ENCODE measurements at regions not wholly inside any gene's neighbourhood (a gene's known extent, or its start where the extent isn't known, plus 50 kb on each side); places are given as distances from the start of the nearest gene placed in this dataset.

DNA sequence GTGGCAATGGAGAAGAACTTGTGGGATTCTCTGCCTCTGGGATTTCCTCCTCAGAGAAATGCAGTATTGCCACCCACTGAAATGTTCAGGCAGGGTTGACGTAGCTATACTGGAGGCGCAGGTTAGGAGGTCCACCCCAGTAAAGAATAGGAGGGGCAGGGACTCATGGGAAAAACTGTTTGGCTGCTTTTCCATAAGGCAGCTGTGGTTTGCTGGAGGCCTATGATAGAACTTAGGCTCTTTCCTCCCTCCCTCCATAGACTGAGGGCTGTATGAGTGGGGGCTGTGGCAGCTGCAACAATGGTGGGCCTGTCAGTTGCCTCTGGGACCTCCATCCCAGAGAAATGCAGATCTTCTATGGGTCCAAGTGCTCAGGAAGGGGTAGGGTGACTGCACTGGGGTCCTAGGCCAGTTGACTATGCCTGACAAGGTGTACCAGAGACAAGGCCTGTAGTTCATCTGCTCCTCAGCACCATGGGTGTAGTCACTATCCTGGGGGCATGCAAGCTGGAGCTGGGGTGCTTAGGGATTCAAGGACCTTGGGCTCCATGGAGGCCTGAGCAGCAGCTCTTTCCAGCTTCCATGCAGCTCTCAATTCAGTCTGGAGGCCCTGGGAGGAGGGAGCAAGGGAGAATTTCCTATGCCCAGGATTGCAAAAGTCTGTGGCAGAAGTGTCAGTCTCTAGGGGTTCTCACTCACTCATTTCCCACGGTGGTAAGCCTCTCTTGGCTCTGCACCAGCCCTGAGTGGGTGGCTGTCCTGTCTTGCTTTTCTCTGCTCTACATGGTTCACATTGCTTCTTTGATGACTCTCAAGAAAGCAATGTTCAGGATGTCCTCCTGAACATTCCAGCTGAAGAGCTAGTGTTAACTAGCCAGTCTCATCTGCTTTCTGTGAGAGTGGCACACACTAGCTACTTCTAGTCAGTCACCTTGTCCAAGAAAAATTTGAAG lies 353.0 kb downstream of the IDS start:
- DNase-seq = no peak

DNA sequence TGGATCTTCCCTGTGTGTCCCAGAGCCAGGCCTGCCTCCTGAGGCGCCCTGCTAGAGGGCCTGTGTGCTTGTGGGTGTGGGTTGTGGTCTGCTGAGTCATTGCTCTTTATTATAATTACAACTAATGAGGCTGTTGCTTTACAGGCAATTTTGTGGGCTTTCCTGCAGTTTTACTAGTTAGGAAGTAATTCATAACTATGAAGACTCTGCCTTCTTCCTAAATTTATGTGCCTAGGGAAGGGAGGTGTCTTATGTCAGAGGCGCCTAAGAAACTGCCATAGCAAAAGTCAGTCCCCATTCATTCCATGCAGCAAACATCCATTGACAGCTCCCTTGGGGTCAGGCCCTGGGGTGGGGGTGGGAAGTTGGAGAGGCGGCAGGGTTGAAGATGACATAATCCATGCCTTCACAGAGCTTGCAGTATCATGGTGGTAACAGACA lies 359.2 kb downstream of the IDS start:
- DNase-seq = no peak

DNA sequence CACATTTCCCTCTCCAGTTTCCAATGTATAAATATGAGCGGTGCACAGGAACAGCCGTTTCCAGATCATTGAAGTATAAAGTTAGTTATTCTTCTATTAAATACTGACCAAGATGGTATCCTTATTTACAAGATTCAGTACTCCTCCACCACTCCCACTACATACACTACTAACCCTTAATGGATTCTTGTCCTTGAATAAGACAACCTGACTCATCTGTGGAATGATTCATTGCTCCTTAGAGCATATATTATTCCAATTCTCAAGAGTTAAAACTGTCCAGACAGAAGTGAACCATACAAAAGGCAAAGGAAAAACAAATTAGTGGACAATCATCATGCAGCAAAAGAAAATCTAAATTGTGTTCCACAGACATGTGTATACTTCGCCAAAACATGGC lies 373.3 kb downstream of the IDS start:
- DNase-seq = no peak

DNA sequence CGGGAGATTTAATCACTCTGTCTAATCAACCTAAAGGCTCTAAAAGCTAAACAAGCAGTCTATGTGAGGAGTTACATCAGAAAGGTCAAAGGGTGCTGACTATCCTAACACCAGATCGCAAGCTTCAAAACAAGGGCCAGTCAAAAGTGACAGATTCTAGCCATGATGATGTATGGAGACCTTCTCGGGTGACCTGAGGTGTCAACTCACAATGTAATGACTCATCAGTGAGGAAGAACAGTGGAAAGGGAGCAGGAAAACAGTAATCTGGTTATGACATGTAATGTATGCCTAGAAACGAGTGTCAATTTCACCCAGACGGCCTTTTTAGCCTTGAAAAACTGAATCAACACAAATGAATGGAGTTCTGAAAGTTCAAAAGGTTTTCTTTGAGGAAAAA lies 375.3 kb downstream of the IDS start:
- DNase-seq = no peak

DNA sequence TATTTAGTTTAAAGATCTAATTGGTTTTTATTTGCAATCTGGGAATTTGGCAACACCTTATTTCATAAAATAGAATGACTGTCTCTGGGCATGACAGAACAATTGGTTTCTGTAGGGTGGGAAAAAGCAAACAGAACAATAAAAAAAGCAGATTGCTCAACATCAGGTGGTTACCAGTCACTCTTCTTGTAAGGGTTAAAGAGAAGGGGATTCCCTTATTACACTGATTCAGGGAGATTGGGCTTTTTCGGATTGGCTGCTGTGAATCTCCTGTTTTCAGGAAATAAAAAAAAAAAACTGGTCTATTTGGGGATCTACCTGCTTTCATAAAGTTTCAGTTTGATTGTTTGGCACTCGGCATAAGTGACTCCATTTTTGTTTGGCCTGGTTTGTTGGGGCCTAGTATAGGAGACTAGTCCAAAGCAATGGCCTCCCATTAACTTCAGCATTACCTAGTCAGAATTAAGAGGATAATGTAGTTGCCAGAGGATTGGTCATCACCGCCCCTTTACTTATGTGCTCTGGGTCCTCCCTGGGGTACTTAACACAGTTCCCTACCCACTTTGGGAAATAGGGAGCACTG lies 380.5 kb downstream of the IDS start:
- DNase-seq = no peak

DNA sequence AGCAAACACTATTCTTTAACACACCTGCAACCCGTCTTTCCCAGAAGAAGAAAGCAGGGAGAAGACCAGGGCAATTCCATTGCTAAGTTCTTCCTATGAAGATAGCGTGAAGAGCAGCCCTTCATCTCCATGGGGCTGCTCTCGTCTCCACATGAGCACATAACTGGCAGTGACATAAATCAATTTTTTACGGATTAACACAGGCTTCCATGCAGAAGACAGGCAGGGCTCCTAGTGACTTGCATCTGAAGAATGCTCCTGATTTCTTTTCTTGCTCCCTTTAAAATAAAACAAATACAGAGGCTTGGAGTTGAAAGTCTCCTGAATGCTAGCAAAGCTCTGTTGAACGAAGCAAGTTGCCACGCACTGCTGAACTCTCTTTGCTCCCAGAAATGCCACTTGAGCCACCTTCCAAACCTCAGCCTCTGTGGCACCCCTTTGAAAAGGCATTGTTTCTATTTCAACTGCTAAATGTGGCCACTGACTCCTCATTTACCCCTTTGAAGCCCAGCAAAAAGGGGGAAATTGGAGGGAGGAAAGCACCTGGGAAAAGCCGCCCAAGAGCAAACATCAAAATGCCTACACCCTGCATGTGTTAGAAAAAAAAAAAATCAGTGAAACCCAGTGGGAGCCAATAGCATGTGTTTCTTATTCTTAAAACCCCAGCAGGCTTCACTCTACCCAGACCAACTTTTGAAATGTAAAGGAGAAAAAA lies 383.7 kb downstream of the IDS start:
- DNase-seq = no peak

DNA sequence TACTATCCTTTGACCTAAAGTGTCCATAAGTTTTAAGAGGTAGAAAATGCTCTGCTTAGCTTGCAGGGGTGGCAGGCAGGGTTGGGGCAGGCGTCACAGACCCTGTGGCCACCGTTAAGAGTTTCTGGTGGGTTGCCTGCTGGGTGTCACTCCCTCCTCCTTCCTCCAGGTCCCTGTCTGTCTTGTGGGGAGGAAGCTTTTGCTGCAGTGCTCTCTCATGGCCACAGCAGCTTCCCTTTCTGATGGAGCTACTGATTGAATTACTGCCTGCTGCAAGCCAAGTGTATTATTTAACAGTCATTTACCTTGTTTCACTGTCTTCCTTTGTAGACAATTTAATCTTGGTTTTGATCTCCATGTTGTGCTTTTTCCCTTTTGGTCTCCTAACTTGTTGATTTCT lies 384.6 kb downstream of the IDS start:
- no peak for DNase-seq

DNA sequence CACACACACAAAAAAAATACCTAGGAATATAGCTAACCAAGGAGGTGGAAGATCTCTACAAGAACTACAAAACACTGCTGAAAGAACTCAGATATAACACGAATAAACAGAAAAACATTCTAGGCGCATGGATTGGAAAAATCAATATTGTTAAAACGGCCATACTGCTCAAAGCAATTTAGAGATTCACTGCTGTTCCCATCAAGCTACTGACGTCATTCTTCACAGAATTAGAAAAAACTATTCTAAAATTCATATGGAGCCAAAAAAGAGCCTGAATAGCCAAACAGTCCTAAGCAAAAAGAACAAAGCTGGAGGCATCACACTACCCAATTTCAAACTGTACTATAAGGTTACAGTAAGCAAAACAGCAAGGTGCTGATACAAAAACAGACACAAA lies 390.2 kb downstream of the IDS start:
- no peak for DNase-seq

DNA sequence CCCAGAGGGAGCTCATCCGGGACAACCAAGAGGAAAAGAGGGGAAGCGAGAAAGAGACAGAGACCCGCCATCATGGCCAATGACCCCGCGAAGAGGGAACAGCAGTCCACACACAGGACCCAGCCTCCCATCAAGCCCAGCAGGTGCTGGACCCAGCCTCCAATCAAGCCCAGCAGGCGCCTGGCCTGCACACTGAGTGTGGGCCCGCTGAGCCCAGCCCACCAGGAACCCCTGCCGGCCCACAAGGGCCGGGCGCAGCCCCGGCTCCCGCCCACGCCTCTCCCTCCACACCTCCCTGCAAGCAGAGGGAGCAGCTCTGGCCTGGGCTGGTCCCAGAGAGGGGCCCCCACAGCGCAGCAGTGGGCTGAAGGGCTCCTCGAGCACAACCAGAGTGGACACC lies 391.1 kb downstream of the IDS start:
- no peak for DNase-seq

DNA sequence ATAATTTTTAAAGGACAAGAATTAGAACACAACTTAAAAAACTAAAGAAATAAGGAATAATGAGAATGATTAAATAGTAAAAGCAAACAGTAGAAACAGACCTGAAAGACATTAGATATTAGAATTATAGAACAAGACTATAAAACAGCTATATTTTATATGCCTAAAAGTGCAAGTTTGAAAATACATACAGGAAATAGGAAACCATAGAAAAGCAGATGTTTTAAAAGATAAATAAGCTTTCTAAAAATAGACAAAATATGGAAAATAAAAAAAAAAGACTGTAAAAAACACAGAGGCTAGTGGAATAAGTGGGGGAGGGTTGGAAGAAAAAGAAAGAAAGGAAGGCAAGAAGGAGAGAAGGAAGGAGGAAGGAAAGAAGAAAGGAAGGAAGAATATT lies 407.3 kb downstream of the IDS start:
- no peak for DNase-seq

DNA sequence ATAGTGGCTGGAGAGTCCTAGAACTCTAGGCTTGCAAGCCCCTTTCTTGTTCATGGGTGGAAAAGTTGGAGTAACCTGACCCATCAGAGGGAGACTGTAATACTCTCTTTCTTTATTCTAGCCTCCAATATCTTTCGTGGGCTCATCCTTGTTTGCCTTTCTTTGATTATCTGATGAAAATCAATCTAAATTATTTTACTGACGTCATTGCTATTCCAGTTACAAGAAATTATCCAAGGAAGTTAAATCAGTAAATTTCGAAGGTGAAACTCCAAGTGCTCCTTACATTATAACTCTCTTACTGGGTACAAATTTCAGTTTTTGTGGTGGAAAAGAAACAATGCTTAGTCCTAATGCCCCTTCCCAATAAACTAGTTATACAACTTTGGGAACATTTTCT lies 412.9 kb downstream of the IDS start:
- DNase-seq = no peak

DNA sequence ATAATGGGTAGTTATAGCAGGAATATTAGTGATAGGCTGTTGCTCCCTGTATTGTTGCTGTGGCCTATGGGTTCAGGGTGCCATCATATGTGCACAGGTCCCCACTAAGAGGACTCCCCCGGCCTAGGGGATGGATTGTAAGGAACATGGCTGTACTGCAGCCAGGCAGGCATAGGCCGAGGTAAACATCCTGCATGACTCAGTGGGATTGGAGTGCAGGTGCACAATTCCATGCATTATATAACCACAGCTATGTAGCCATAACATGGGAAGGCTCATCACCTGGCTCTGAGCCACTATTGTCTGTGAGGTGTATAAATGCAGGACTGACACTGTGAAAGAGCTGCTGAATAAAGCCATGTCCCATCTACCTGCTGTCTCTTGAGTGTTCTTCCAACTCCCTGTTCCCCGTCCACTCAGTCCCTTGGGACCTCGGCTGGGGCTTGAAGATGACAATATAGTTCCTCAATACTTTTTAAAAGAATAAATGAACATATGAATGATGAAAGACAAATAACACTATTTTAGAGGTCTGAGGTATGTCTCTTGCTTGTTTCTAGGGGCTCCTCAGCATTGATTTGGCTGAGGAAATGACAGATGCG lies 425.2 kb downstream of the IDS start:
- DNase-seq = no peak

DNA sequence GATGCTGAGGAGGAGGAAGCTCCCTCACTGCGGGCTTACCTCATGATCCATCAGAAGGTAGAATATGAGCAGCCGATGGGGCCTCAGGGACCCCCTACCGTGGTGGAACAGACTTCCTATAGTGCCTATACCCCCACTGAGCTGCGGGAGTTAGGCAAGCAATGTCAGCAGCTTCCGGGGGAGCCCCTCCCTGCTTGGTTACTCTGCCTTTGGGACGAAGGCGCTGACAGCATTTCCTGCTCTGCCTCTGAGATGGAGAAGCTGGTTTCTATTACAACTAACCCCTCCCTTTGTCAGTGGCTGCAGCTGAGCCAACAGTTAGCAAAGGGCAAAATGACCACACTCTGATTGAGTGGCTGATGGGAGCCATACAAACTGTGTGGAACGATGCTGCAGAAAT lies 430.7 kb downstream of the IDS start:
- DNase-seq = no peak

DNA sequence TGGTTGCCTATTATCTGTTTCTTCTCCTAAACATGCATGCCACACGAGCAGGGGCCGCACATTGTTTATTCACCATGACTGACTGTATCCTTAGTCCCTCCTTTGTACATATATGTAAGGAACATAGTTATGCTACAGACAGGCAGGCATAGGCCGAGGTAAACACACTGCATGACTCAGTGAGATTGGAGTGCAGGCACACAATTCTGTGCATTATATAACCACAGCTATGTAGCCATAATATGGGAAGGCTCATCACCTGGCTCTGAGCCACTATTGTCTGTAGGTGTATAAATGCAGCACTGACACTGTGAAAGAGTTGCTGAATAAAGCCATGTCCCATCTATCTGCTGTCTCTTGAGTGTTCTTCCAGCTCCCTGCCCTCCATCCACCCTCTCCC lies 431.6 kb downstream of the IDS start:
- DNase-seq = no peak

DNA sequence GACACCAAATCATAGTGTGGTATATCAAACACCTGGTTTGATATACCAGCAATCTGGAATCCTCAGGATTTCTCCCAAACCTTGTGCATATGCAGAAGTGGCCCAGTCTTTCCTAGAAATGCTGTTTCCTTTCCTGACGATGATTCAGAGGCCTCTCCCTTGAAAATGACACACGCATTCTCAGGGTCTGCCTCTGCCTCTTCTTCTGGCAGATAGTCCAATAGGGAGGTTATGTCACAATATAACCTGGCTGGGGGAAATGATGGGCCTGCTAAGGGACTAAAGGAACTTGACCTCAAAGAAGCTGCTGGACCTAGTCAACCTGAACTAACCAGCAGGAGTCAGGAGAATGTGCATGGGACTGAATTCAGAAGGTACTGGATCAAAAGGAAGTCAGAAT lies 435.2 kb downstream of the IDS start:
- DNase-seq = no peak

DNA sequence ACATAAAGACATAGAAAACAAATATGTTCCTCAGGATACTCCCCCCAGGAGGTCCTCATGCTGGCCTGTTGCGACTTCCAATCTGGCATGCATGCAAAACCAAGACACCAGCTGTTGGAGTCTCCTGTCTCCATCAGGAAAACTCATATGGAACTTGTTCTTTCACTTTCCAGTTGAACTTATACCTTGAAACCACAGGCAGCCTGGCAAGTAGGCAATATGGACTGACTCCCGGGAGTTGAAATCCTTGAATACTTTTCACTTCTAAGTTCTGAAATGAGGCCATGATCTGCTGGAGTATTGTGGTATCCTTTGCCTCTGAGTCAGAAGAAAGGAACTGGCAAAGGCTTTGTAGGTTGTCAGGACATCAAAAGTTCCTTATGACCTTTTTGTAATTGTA lies 444.2 kb downstream of the IDS start:
- no peak for DNase-seq
